ENCODE measurements at regions not wholly inside any gene's neighbourhood (a gene's known extent, or its start where the extent isn't known, plus 50 kb on each side); places are given as distances from the start of the nearest gene placed in this dataset.

- no peaks in the 10 kb centered on the region for H3K36me3 Mint-ChIP-seq (ENCODE audit: low read depth)
- POLR2A ChIA-PET, result no interaction called here
- no peak for TF ChIP-seq CTCF (IDR thresholded peaks at IDR 0.05)
- no peak overlapping the region for H3K27ac Mint-ChIP-seq
- no peaks in the 10 kb centered on the region for H3K27me3 Mint-ChIP-seq
- peaks cover 2% of the 10 kb centered on the region for H3K9me3 Mint-ChIP-seq
- no peak for ATAC-seq (ENCODE audit: low read depth)
- intact Hi-C loops (cut with micrococcal nuclease), result no loop called here
- H3K4me3 Mint-ChIP-seq, result no peak overlapping the region
- H3K4me1 Mint-ChIP-seq, result no peaks in the 10 kb centered on the region
- DNase-seq, result no peak
- CTCF ChIA-PET, result no interaction called here
Measured at GRCh38 chr4:187415231-187415630, 580.3 kb upstream of the ZFP42 start.

GRCh38 chr4:187416216-187416615 lies 579.4 kb upstream of the ZFP42 start:
- H3K36me3 Mint-ChIP-seq (ENCODE audit: low read depth), result no peaks in the 10 kb centered on the region
- no peaks in the 10 kb centered on the region for H3K9me3 Mint-ChIP-seq
- ChIA-PET POLR2A (no interaction called here), CTCF (no interaction called here)
- no peak for TF ChIP-seq CTCF (IDR thresholded peaks at IDR 0.05)
- H3K4me1 Mint-ChIP-seq, result no peaks in the 10 kb centered on the region
- H3K27me3 Mint-ChIP-seq, result no peaks in the 10 kb centered on the region
- ATAC-seq (ENCODE audit: low read depth), result no peak
- H3K4me3 Mint-ChIP-seq, result no peak overlapping the region
- intact Hi-C loops (cut with micrococcal nuclease), result no loop called here
- no peak for DNase-seq
- H3K27ac Mint-ChIP-seq, result no peak overlapping the region

- intact Hi-C loops (cut with micrococcal nuclease), result no loop called here
- DNase-seq, result no peak
- POLR2A ChIA-PET, result no interaction called here
- Mint-ChIP-seq H3K36me3 (ENCODE audit: low read depth) (no peaks in the 10 kb centered on the region), H3K9me3 (no peaks in the 10 kb centered on the region), H3K4me1 (no peaks in the 10 kb centered on the region), H3K27me3 (no peaks in the 10 kb centered on the region), H3K27ac (no peak overlapping the region), H3K4me3 (no peak overlapping the region)
- TF ChIP-seq CTCF (IDR thresholded peaks at IDR 0.05), result no peak
- ATAC-seq (ENCODE audit: low read depth), result no peak
- CTCF ChIA-PET, result no interaction called here
Measured at GRCh38 chr4:187417721-187418120, 577.9 kb upstream of the ZFP42 start.

- ChIA-PET POLR2A (no interaction called here), CTCF (no interaction called here)
- Mint-ChIP-seq H3K36me3 (ENCODE audit: low read depth) (no peaks in the 10 kb centered on the region), H3K9me3 (no peaks in the 10 kb centered on the region), H3K4me3 (no peak overlapping the region), H3K27me3 (no peaks in the 10 kb centered on the region), H3K4me1 (no peaks in the 10 kb centered on the region), H3K27ac (no peak overlapping the region)
- TF ChIP-seq CTCF (IDR thresholded peaks at IDR 0.05), result no peak
- intact Hi-C loops (cut with micrococcal nuclease), result no loop called here
- no peak for DNase-seq
- ATAC-seq (ENCODE audit: low read depth), result no peak
Measured at GRCh38 chr4:187422655-187423054, 572.9 kb upstream of the ZFP42 start.

- CTCF ChIA-PET, result no interaction called here
Measured at GRCh38 chr4:187424636-187425035, 570.9 kb upstream of the ZFP42 start.

More at GRCh38 chr4:187424636-187425035, 570.9 kb upstream of the ZFP42 start:
- H3K9me3 Mint-ChIP-seq, result peaks cover 5% of the 10 kb centered on the region
- H3K4me1 Mint-ChIP-seq, result no peaks in the 10 kb centered on the region
- TF ChIP-seq CTCF (IDR thresholded peaks at IDR 0.05), result no peak
- ATAC-seq (ENCODE audit: low read depth), result no peak
- POLR2A ChIA-PET, result no interaction called here
- no peak overlapping the region for H3K4me3 Mint-ChIP-seq
- no peak overlapping the region for H3K27ac Mint-ChIP-seq
- intact Hi-C loops (cut with micrococcal nuclease), result no loop called here
- H3K27me3 Mint-ChIP-seq, result no peaks in the 10 kb centered on the region
- DNase-seq, result no peak
- H3K36me3 Mint-ChIP-seq (ENCODE audit: low read depth), result no peaks in the 10 kb centered on the region
